ENCODE measurements at regions not wholly inside any gene's neighbourhood (a gene's known extent, or its start where the extent isn't known, plus 50 kb on each side); places are given as distances from the start of the nearest gene placed in this dataset.

GRCh38 chr21:27201197-27201596 is 234.3 kb upstream of the ADAMTS5 start:
- no peaks in the 10 kb centered on the region for H3K27me3 ChIP-seq
- no peak overlapping the region for H3K27ac ChIP-seq
- no peak for DNase-seq (ENCODE audit: low spot score in 2 of 2)
- H3K36me3 ChIP-seq: no peaks in the 10 kb centered on the region
- H3K9me3 ChIP-seq: no peaks in the 10 kb centered on the region
- no peak for TF ChIP-seq CTCF (IDR thresholded peaks at IDR 0.05)
- TF ChIP-seq EP300 (IDR thresholded peaks at IDR 0.05): no peak
- TF ChIP-seq POLR2A (IDR thresholded peaks at IDR 0.05): no peak
- TF ChIP-seq POLR2AphosphoS5 (IDR thresholded peaks at IDR 0.05): no peak
- no peaks in the 10 kb centered on the region for H3K4me1 ChIP-seq
- WGBS: 94% methylated on average over 3 of the region's 3 CpGs
- no peak overlapping the region for H3K4me3 ChIP-seq

GRCh38 chr21:27196651-27197050 is 229.8 kb upstream of the ADAMTS5 start:
- DNase-seq (ENCODE audit: low spot score in 2 of 2): no peak
- TF ChIP-seq EP300 (IDR thresholded peaks at IDR 0.05) (no peak), POLR2A (IDR thresholded peaks at IDR 0.05) (no peak), CTCF (IDR thresholded peaks at IDR 0.05) (no peak), POLR2AphosphoS5 (IDR thresholded peaks at IDR 0.05) (no peak)
- WGBS: 95% methylated on average over 3 of the region's 3 CpGs

DNA sequence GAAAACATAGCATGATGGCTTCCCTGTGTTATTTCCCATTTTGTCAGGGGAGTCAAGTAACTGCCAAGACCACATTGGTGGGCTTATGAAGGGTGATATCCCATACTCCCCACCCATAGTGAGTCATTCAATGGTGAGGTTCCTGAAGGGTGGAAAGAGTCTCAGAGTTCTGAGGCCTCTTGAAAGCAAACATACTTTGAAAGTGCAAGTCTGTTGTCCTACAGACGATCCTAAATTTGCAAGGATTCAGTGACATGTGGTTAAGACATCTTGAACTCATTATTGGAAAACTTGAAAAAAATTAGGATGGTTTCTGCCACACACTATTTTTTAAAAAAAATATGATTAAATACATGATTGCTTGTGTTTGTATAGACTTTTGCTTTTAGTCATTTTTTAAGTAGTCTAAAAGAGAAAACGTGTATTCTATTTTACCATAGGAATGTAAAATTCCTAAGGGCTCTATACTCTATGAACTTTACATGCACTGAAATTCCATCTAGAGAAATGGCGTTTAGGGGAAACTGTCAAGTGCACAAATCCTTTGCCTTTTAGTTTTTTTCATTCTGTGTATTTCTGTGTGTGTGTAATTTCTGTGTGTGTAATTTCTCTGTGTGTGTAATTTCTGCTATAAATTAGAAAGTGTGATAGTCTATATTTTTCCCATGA is 225.5 kb upstream of the ADAMTS5 start:
- Histone ChIP-seq H3K9me3 (no peaks in the 10 kb centered on the region), H3K36me3 (no peaks in the 10 kb centered on the region), H3K27ac (no peak overlapping the region), H3K27me3 (no peaks in the 10 kb centered on the region), H3K4me1 (no peaks in the 10 kb centered on the region), H3K4me3 (no peak overlapping the region)
- TF ChIP-seq POLR2A (IDR thresholded peaks at IDR 0.05) (no peak), EP300 (IDR thresholded peaks at IDR 0.05) (no peak), POLR2AphosphoS5 (IDR thresholded peaks at IDR 0.05) (no peak), CTCF (IDR thresholded peaks at IDR 0.05) (no peak)
- WGBS: 54% methylated on average over 3 of the region's 3 CpGs
- DNase-seq (ENCODE audit: low spot score in 2 of 2): no peak

More at GRCh38 chr21:27196651-27197050, 229.8 kb upstream of the ADAMTS5 start:
- no peak overlapping the region for H3K27ac ChIP-seq
- H3K4me3 ChIP-seq: no peak overlapping the region
- H3K36me3 ChIP-seq: no peaks in the 10 kb centered on the region
- no peaks in the 10 kb centered on the region for H3K9me3 ChIP-seq
- no peaks in the 10 kb centered on the region for H3K4me1 ChIP-seq
- H3K27me3 ChIP-seq: no peaks in the 10 kb centered on the region

- Histone ChIP-seq H3K4me1 (no peaks in the 10 kb centered on the region), H3K9me3 (no peaks in the 10 kb centered on the region), H3K27ac (no peak overlapping the region), H3K4me3 (no peak overlapping the region), H3K27me3 (no peaks in the 10 kb centered on the region), H3K36me3 (no peaks in the 10 kb centered on the region)
- no peak for DNase-seq (ENCODE audit: low spot score in 2 of 2)
- WGBS: 50% methylated on average over 1 of the region's 1 CpG
- TF ChIP-seq POLR2A (IDR thresholded peaks at IDR 0.05): no peak
- TF ChIP-seq CTCF (IDR thresholded peaks at IDR 0.05): no peak
Measured at GRCh38 chr21:27190601-27191000, 223.7 kb upstream of the ADAMTS5 start.

- TF ChIP-seq EP300 (IDR thresholded peaks at IDR 0.05) (no peak), POLR2A (IDR thresholded peaks at IDR 0.05) (no peak), CTCF (IDR thresholded peaks at IDR 0.05) (no peak), POLR2AphosphoS5 (IDR thresholded peaks at IDR 0.05) (no peak)
- H3K36me3 ChIP-seq: no peaks in the 10 kb centered on the region
- WGBS: 95% methylated on average over 5 of the region's 5 CpGs
Measured at GRCh38 chr21:27189870-27190269, 223.0 kb upstream of the ADAMTS5 start.

More at GRCh38 chr21:27189870-27190269, 223.0 kb upstream of the ADAMTS5 start:
- H3K27ac ChIP-seq: no peak overlapping the region
- no peaks in the 10 kb centered on the region for H3K27me3 ChIP-seq
- no peak for DNase-seq (ENCODE audit: low spot score in 2 of 2)
- H3K4me1 ChIP-seq: no peaks in the 10 kb centered on the region
- no peak overlapping the region for H3K4me3 ChIP-seq
- no peaks in the 10 kb centered on the region for H3K9me3 ChIP-seq

Data from suprapubic skin (tissue), 4 donors.